IPS-NIHi11 (cell line): ENCODE measurements at regions not wholly inside any gene's neighbourhood (a gene's known extent, or its start where the extent isn't known, plus 50 kb on each side); places are given as distances from the start of the nearest gene placed in this dataset.

Experiments used
- DNase-seq: peaks from one replicate; pipeline ENCODE4 v3.0.0; 2012; ENCODE audit warnings: mixed read lengths, low spot score

GRCh38 chr15:26182441-26182840 lies 319.3 kb upstream of the ATP10A start:
- DNase-seq: no peak

- peak; percentile 70 for DNase-seq
Measured at GRCh38 chr15:26179906-26180305, 316.8 kb upstream of the ATP10A start.

- no peak for DNase-seq
Measured at GRCh38 chr15:26178640-26179220, 315.6 kb upstream of the ATP10A start.

- no peak for DNase-seq
Measured at GRCh38 chr15:26177816-26178215, 314.7 kb upstream of the ATP10A start.

GRCh38 chr15:26176831-26177230 lies 313.7 kb upstream of the ATP10A start:
- no peak for DNase-seq

GRCh38 chr15:26171266-26171665 lies 308.1 kb upstream of the ATP10A start:
- no peak for DNase-seq

- no peak for DNase-seq
Measured at GRCh38 chr15:26166429-26166828, 303.3 kb upstream of the ATP10A start.

- DNase-seq: no peak
Measured at GRCh38 chr15:26165546-26165945, 302.4 kb upstream of the ATP10A start.

GRCh38 chr15:26160343-26160742 lies 297.2 kb upstream of the ATP10A start:
- no peak for DNase-seq

- DNase-seq: no peak
Measured at GRCh38 chr15:26158176-26158575, 295.0 kb upstream of the ATP10A start.

GRCh38 chr15:26157081-26157480 lies 294.0 kb upstream of the ATP10A start:
- no peak for DNase-seq

GRCh38 chr15:26156051-26156450 lies 292.9 kb upstream of the ATP10A start:
- no peak for DNase-seq

GRCh38 chr15:26148156-26148860 lies 285.2 kb upstream of the ATP10A start:
- DNase-seq: no peak

- DNase-seq: no peak
Measured at GRCh38 chr15:26146202-26146601, 283.1 kb upstream of the ATP10A start.

- DNase-seq: no peak
Measured at GRCh38 chr15:26145796-26146195, 282.7 kb upstream of the ATP10A start.

- no peak for DNase-seq
Measured at GRCh38 chr15:26144836-26145235, 281.7 kb upstream of the ATP10A start.

- no peak for DNase-seq
Measured at GRCh38 chr15:26143221-26143620, 280.1 kb upstream of the ATP10A start.

GRCh38 chr15:26134812-26135211 lies 271.7 kb upstream of the ATP10A start:
- DNase-seq: no peak

GRCh38 chr15:26134152-26134551 lies 271.0 kb upstream of the ATP10A start:
- DNase-seq: no peak

GRCh38 chr15:26132811-26133210 lies 269.7 kb upstream of the ATP10A start:
- no peak for DNase-seq

- no peak for DNase-seq
Measured at GRCh38 chr15:26129852-26130251, 266.7 kb upstream of the ATP10A start.

GRCh38 chr15:26128611-26129140 lies 265.5 kb upstream of the ATP10A start:
- DNase-seq: no peak

GRCh38 chr15:26126819-26127387 lies 263.8 kb upstream of the ATP10A start:
- no peak for DNase-seq
